Activated CD8-positive, alpha-beta memory T cell treated with anti-CD3 and anti-CD28 coated beads, Interleukin-2, amount 10 ng/mL, durations not matched to agents 7 days and 5 days (primary cell): ENCODE measurements at regions not wholly inside any gene's neighbourhood (a gene's known extent, or its start where the extent isn't known, plus 50 kb on each side); places are given as distances from the start of the nearest gene placed in this dataset.

ENCODE experiments used
- ATAC-seq: fragments of 150-1000 bp; cut with Tn5 transposase; one replicate; pipeline ENCODE4 v1.10.0; 2021; ENCODE audit warnings: moderate library complexity
- CTCF ChIA-PET: fragments of 350-600 bp; sonication (Branson Sonifier 250); formaldehyde crosslinking; loops from one replicate; lab custom pipeline; 2021; ENCODE audit warnings: antibody characterized with exemption; lab: Charles Lee
- DNase-seq: peaks from one replicate; pipeline ENCODE4 v3.0.0-alpha.2; 2020
- H3K27ac Mint-ChIP-seq: one replicate; pipeline ENCODE4 v1.8.0; 2021; ENCODE audit warnings: mild to moderate bottlenecking, mixed read lengths
- H3K27me3 Mint-ChIP-seq: one replicate; pipeline ENCODE4 v1.8.0; 2021; ENCODE audit warnings: mixed read lengths
- H3K36me3 Mint-ChIP-seq: one replicate; pipeline ENCODE4 v1.8.0; 2021; ENCODE audit warnings: mild to moderate bottlenecking, mixed read lengths
- H3K4me1 Mint-ChIP-seq: one replicate; pipeline ENCODE4 v1.8.0; 2021; ENCODE audit warnings: mixed read lengths
- H3K4me3 Mint-ChIP-seq: one replicate; pipeline ENCODE4 v1.8.0; 2021; ENCODE audit warnings: mild to moderate bottlenecking, moderate library complexity, mixed read lengths
- H3K9me3 Mint-ChIP-seq: one replicate; pipeline ENCODE4 v1.8.0; 2022; ENCODE audit warnings: low read depth, mixed read lengths

DNA sequence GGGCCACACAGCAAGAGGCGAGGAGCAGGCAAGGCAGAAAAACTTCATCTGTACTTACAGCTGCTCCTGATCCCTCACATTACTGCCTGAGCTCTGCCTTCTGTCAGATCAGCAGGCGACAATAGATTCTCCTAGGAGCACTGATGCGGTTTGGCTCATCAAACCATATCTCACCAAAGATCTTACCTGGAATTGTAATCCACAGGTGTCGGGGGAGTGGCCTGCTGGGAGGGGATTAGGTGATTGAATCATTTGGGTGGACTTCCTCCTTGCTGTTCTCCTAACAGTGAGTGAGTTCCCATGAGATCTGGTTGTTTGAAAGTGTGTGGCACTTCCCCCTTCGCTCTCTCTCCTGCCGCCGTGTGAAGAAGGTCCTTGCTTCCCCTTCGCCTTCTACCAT, 647.3 kb downstream of the SOCS6 start:
- Mint-ChIP-seq H3K27ac (no peak overlapping the region), H3K36me3 (no peaks in the 10 kb centered on the region), H3K4me3 (no peak overlapping the region), H3K9me3 (peaks cover 2% of the 10 kb centered on the region), H3K27me3 (no peaks in the 10 kb centered on the region), H3K4me1 (no peaks in the 10 kb centered on the region)
- no peak for DNase-seq
- no peak for ATAC-seq
- CTCF ChIA-PET: no interaction called here

DNA sequence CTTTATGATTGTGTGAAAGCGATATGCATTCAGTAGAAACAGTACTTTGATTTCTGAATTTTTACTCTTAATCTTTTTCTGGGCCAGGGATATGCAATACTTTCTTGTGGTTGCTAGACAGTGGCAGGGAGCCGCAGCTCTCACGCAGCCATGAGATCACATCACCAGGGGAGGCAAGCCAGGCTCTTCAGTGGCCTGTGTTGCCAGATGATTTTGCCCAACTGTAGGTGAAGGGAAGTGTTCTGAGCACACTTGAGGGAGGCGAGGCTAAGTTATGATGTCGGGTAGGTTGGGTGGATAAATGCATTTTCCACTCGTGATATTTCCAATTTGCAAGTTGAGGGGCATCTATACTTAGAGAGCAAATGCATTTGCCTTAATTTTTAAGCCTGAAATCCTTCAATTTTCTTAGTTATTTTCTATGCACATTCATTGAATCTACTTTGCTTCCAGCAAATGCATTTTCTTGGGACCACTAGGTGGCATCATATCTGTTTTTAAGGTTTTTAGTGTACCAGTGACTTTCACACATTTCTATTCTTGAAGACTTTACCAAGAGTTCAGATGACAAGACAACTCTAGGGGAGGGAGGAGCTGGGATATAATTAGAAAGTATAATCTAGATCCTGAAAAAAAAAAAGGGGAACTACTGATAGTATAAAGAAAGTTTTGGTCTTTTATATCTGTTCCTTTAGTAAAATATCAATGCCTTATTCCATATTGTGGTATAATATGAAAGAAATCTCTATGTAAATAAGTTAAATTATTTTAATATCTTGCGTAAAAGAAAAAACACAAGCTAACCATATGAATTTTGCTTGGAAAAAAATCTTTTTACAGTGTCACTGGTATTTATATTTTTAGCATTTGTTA, 643.3 kb downstream of the SOCS6 start:
- Mint-ChIP-seq H3K4me1 (no peaks in the 10 kb centered on the region), H3K27me3 (no peaks in the 10 kb centered on the region), H3K9me3 (peaks cover 2% of the 10 kb centered on the region), H3K4me3 (no peak overlapping the region), H3K27ac (no peak overlapping the region), H3K36me3 (no peaks in the 10 kb centered on the region)
- DNase-seq (no peak), ATAC-seq (no peak)
- CTCF ChIA-PET: no interaction called here

DNA sequence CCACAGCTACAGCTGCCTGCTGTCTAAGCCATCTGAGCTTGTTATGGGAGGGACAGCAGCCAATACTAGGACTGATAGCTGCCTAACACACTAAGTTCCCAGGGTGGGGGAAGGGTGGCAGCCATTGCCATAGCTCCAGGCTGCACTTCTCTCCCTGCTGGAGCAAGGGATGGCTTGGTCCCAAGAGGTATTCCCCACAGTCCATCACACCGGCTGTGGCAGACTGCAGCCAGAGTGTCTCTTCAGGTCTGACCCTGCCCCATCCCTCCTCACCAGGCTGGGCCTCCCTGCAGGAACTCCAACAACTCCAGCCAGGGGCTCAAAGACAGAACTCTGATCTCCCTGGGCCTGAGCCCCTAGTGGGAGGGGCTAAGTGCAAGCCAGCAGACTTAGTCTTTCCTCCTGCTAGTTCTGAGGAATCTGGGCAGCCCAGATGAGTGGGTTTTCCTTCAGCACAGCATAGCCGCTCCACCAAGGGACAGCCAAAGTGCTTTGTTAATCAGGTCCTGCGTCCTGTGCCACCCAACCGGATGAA, 632.1 kb downstream of the SOCS6 start:
- Mint-ChIP-seq H3K4me3 (no peak overlapping the region), H3K4me1 (no peaks in the 10 kb centered on the region), H3K36me3 (no peaks in the 10 kb centered on the region), H3K27ac (no peak overlapping the region), H3K27me3 (no peaks in the 10 kb centered on the region), H3K9me3 (peaks cover 2% of the 10 kb centered on the region)
- DNase-seq (no peak), ATAC-seq (no peak)
- CTCF ChIA-PET: no interaction called here

DNA sequence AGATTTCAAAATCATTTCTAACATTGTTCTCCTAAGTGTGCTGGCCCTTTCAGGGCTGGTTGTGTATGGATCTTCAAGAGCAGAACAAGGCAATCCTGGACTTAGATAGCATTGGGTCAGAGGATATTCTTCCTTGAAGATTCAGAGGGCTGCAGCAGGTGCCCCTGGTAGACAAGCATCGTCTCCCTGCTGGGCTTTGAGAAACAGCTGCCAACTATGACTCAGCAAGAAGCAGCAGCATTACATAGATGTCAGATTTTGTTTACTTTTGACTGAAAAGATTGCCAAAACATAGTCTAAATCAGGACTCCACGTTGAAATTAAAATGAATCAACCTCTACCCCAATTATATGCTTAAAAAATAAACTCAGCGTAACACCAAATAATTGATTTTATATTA, 618.8 kb downstream of the SOCS6 start:
- no peak for DNase-seq
- Mint-ChIP-seq H3K27me3 (no peaks in the 10 kb centered on the region), H3K27ac (no peak overlapping the region), H3K4me1 (no peaks in the 10 kb centered on the region), H3K9me3 (peaks cover 3% of the 10 kb centered on the region), H3K4me3 (no peak overlapping the region), H3K36me3 (no peaks in the 10 kb centered on the region)
- CTCF ChIA-PET: no interaction called here
- no peak for ATAC-seq

DNA sequence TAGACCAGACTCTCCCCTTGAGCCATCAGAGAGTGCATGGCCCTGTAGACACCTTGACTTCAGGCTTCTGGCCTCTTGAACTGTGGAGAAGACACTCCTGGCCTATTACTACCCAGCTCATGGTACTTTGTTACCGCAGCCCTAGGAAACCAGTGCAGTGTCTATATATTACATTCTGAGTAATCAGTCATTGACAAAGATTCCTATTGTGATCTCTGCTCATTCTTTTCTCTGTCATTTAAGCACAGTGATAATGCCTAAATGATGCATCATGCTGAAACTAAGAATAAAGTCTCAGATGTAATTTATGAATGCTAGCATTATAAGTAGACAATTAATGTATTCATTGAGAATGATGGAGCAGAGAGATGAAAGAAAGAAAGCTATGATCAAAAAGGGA, 603.5 kb downstream of the SOCS6 start:
- no peak overlapping the region for H3K4me3 Mint-ChIP-seq
- DNase-seq (no peak), ATAC-seq (no peak)
- no peak overlapping the region for H3K27ac Mint-ChIP-seq
- peaks cover 7% of the 10 kb centered on the region for H3K9me3 Mint-ChIP-seq
- no peaks in the 10 kb centered on the region for H3K36me3 Mint-ChIP-seq
- H3K4me1 Mint-ChIP-seq: no peaks in the 10 kb centered on the region
- CTCF ChIA-PET: no interaction called here
- H3K27me3 Mint-ChIP-seq: no peaks in the 10 kb centered on the region

DNA sequence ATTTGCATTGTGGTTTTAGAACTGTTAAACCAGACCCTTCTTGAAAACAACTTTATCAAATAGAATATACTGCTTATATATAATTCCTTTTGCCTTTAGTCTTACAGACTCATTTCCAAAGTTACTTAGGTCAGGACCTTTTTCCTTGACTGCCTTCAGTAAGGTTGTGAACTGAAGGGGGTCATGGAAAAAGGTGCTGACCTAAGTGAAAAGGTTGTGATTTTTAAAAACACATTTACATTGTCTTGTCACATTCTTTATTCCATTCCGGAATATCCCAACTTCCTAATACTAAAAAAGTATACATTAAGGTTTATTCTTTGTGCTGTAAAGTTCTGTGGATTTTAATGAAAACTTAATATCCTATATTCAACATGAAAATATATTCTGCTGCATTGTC, 581.4 kb downstream of the SOCS6 start:
- ATAC-seq: no peak
- H3K9me3 Mint-ChIP-seq: peaks cover 3% of the 10 kb centered on the region

DNA sequence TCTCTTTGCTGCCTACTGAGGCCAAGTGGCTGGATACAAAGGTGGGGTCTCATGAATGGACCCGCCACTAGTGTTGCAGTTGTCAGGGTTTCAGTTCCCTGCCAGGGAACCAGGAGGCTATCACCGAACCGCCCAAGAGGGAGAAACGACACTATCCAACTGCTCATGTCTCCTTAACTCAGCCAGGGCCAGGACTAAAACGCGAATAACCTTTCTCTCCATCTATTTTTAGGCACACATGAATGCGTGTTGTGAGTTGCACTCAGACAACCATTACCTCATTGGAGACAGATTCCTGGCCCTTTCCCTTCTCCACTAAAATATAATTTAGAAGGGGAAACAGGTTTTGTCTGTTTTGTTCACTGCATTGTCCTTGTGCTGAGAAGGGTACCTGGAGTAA, 559.5 kb downstream of the SOCS6 start:
- Mint-ChIP-seq H3K27me3 (no peaks in the 10 kb centered on the region), H3K9me3 (peaks cover 2% of the 10 kb centered on the region), H3K27ac (no peak overlapping the region), H3K36me3 (no peaks in the 10 kb centered on the region), H3K4me1 (no peaks in the 10 kb centered on the region), H3K4me3 (no peak overlapping the region)
- no peak for ATAC-seq
- CTCF ChIA-PET: no interaction called here
- no peak for DNase-seq

More for the DNA sequence above, 581.4 kb downstream of the SOCS6 start:
- Mint-ChIP-seq H3K27ac (no peak overlapping the region), H3K27me3 (no peaks in the 10 kb centered on the region), H3K4me3 (no peak overlapping the region), H3K36me3 (no peaks in the 10 kb centered on the region), H3K4me1 (no peaks in the 10 kb centered on the region)
- CTCF ChIA-PET: no interaction called here
- no peak for DNase-seq

DNA sequence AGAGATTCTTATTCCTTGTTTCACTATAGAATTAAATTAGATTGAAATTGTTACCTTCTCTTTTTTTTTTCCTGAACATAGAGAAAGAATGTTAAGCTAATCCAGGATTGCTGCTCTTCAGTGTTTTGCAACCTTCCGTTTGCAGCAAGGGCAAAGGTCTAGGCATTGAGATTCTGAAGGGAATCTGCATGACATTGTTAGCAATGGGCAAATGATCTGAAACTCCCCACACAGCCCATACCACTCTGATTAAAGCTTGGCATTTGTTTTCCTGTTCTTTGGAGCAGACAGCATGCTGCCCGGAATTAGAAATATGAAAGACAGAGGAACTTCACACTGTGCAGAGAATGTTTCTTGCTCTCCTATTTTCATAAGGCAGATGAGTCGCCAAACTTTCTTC, 551.8 kb downstream of the SOCS6 start:
- ATAC-seq (no peak), DNase-seq (no peak)
- Mint-ChIP-seq H3K9me3 (peaks cover 8% of the 10 kb centered on the region), H3K4me3 (no peak overlapping the region), H3K4me1 (no peaks in the 10 kb centered on the region), H3K27ac (no peak overlapping the region), H3K27me3 (no peaks in the 10 kb centered on the region), H3K36me3 (no peaks in the 10 kb centered on the region)
- CTCF ChIA-PET: no interaction called here

DNA sequence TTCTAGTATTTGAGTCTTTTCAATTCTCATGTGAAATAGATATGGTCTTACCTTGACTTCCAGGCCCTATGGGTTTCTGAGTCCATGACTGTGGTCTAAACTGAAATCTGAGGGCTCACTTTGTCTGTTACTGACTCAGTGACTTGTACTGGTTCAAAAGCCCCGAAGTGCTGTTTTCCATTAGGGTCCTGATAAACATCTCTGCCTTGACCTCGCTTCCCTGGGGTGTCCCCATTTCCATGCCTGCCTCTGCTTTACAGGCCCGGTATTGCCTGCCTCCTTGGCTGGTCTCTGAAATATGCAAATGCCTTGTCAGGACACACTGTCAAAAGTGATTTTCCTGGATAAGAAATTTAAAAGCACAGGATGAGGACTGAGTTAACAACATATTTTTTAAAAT, 538.8 kb downstream of the SOCS6 start:
- CTCF ChIA-PET: no interaction called here

DNA sequence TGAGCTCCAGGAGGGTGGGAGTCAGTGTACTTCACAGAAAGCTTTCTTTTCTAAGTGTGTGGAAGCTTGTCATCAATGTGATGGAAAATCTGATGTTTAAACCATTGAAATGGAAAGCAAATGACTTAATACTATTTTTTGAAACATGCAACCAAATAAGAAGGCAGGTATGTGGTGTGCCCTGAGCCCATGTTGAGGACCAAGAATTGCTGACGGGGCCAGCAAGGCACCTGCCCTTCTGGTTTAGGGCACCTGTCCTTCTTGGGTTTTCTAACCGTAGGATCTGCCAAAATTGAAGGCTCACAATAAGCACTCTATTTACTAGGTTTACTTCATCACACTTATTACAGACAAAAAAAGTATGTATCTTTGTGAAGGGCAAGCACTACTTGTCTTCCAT, 537.7 kb downstream of the SOCS6 start:
- Mint-ChIP-seq H3K4me3 (no peak overlapping the region), H3K36me3 (no peaks in the 10 kb centered on the region), H3K4me1 (no peaks in the 10 kb centered on the region), H3K27me3 (no peaks in the 10 kb centered on the region), H3K9me3 (peaks cover 2% of the 10 kb centered on the region), H3K27ac (no peak overlapping the region)
- CTCF ChIA-PET: no interaction called here
- no peak for DNase-seq
- no peak for ATAC-seq

More for the DNA sequence above, 538.8 kb downstream of the SOCS6 start:
- Mint-ChIP-seq H3K36me3 (no peaks in the 10 kb centered on the region), H3K9me3 (peaks cover 5% of the 10 kb centered on the region), H3K4me1 (no peaks in the 10 kb centered on the region), H3K27ac (no peak overlapping the region), H3K4me3 (no peak overlapping the region), H3K27me3 (no peaks in the 10 kb centered on the region)
- ATAC-seq: no peak
- no peak for DNase-seq

DNA sequence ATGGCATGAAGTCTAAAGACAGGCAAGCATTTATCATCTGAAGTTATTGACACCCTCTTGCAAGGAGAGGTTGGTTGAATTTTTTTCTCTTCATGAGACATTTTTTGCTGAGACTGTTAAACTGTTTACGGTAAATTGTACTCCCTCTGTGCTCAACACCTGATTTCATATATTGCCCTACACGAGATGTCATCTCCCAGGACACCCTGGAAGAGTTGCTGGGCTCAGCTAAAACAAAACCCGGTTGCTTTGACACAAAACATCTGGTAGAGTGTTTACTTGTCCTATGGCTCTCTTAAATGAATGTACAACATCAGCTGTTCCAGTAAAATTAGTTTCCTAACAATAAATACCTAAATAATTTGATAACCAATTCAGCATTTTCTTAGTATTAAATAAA, 533.8 kb downstream of the SOCS6 start:
- CTCF ChIA-PET: no interaction called here
- no peak overlapping the region for H3K4me3 Mint-ChIP-seq
- H3K27ac Mint-ChIP-seq: no peak overlapping the region
- H3K4me1 Mint-ChIP-seq: no peaks in the 10 kb centered on the region
- no peaks in the 10 kb centered on the region for H3K27me3 Mint-ChIP-seq
- H3K9me3 Mint-ChIP-seq: peaks cover 4% of the 10 kb centered on the region
- H3K36me3 Mint-ChIP-seq: no peaks in the 10 kb centered on the region
- DNase-seq (no peak), ATAC-seq (no peak)

DNA sequence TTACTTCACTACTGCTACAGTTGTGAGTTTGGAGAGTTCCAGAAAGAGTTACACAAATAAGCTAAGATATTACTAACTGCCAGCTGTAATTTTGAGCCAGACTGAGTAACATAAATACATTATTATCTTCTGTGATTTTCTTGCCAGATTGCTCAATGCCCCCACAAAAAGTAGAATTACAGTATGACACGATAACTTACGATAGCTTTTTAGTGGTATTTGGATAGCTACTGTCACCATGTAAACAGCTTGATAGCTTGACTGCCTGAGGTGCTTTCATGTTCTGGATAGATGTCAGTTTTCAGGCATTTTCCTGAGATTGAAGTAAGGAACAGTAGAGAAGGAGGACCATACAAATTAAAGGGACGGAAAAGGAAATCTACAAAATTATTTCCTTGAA, 533.3 kb downstream of the SOCS6 start:
- Mint-ChIP-seq H3K4me1 (no peaks in the 10 kb centered on the region), H3K9me3 (peaks cover 4% of the 10 kb centered on the region), H3K36me3 (no peaks in the 10 kb centered on the region), H3K27ac (no peak overlapping the region), H3K27me3 (no peaks in the 10 kb centered on the region), H3K4me3 (no peak overlapping the region)
- DNase-seq: no peak
- CTCF ChIA-PET: no interaction called here
- ATAC-seq: no peak

DNA sequence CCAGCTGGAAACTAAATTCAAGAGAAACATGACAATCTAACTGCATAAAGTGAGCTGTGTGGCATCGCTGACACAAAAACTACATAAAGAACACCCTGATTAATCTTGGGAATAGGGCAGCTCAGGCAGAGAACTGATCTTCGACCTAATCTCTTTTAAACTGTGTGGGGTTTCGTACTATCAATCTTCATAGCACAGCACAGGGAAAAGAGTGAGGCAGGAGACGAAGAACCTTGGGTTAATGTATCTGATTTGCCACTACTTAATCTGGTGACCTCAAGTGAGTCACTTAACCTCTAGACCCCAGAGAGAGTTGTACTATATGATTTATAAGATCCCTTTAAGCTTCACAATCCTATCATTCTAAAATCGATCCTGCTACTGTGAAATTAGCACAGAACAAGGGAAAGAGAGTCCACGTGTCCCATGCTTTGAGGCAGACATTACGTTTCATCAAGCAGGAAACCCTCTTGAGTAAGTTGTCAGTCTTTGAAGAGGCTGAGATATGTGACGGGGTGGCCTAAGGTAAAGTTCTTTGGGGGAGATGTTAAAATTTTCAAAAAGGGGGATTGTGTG, 519.7 kb downstream of the SOCS6 start:
- CTCF ChIA-PET: no interaction called here
- H3K27ac Mint-ChIP-seq: no peak overlapping the region
- peaks cover 16% of the 10 kb centered on the region for H3K9me3 Mint-ChIP-seq
- H3K27me3 Mint-ChIP-seq: no peaks in the 10 kb centered on the region
- DNase-seq: no peak
- H3K36me3 Mint-ChIP-seq: no peaks in the 10 kb centered on the region
- H3K4me1 Mint-ChIP-seq: no peaks in the 10 kb centered on the region
- H3K4me3 Mint-ChIP-seq: no peak overlapping the region
- no peak for ATAC-seq

DNA sequence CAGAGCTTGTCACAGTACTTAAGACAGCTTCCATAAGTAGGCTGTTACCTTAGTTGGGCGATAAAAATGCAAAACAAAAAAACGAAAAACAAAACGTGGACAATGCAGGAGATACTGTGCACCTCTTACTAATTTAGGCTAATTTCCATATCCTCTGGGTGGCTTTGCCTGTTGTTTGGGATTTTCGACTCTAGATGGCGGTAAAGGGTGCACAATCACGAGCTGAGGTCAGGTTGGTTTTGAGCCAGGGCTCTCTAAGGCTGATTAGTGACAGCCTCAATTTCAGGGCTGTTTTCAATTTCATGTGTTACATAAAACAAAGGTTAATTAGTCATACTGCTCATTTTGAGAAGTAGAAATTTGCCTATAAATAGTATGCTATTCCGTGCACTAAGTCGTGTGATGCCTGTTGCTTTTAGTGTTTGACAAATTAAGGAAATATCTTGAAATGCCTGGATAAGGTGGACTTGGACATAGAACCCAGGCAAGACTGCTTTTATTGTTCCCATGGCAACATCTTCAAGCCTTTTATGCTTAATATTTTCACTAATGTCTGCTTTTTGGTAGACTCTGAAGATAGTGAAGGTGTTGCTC, 493.1 kb downstream of the SOCS6 start:
- Mint-ChIP-seq H3K4me1 (no peaks in the 10 kb centered on the region), H3K27me3 (no peaks in the 10 kb centered on the region), H3K9me3 (no peaks in the 10 kb centered on the region), H3K27ac (no peak overlapping the region), H3K36me3 (no peaks in the 10 kb centered on the region), H3K4me3 (no peak overlapping the region)
- DNase-seq: peak; percentile 46
- CTCF ChIA-PET: no interaction called here
- ATAC-seq: no peak
